Panc1 (cell line): ENCODE measurements at regions not wholly inside any gene's neighbourhood (a gene's known extent, or its start where the extent isn't known, plus 50 kb on each side); places are given as distances from the start of the nearest gene placed in this dataset.

Experiments used
- ATAC-seq: fragments of 200-7000 bp; cut with Tn5 transposase; 2 replicates; pipeline ENCODE4 v1.9.1; 2020; ENCODE audit warnings: mild to moderate bottlenecking, moderate library complexity
- BruUV-seq: library from RNA; stranded (reverse); fragments of 400-500 nt; replicated peaks from 2 replicates; lab custom pipeline; 2021; lab: Mats Ljungman, UMichigan
- CTCF ChIA-PET: fragments of 300-600 bp; sonication (Branson Sonifier 250); formaldehyde crosslinking; loops from one replicate; lab custom pipeline; 2022; ENCODE audit warnings: antibody characterized with exemption; lab: Charles Lee
- POLR2A ChIA-PET: fragments of 300-600 bp; sonication (Branson Sonifier 250); formaldehyde crosslinking; loops from one replicate; lab custom pipeline; 2022; ENCODE audit warnings: antibody characterized with exemption; lab: Charles Lee
- DNase-seq: peaks from one replicate; pipeline ENCODE4 v3.0.0-alpha.2; 2010; ENCODE audit warnings: low read depth, low spot score
- H3K27ac ChIP-seq: 2 replicates; pipeline ENCODE4 v1.5.1; 2011; ENCODE audit warnings: mild to moderate bottlenecking, low read length, inconsistent platforms
- H3K27me3 ChIP-seq: fragments of 200-500 bp; sonication (Bioruptor generic); 2 replicates; pipeline ENCODE4 v1.6.0; 2014; ENCODE audit warnings: low read length, inconsistent platforms; ENCODE audit not compliant: control insufficient read depth, insufficient read depth
- H3K36me3 ChIP-seq: fragments of 200-500 bp; sonication (Bioruptor generic); 2 replicates; pipeline ENCODE4 v1.5.1; 2014; ENCODE audit warnings: inconsistent platforms, mild to moderate bottlenecking, low read length, moderate library complexity; ENCODE audit not compliant: control insufficient read depth, insufficient read depth
- H3K4me1 ChIP-seq: 2 replicates; pipeline ENCODE4 v1.5.1; 2011; ENCODE audit warnings: inconsistent platforms, mild to moderate bottlenecking, low read length, moderate library complexity; ENCODE audit not compliant: control insufficient read depth, insufficient read depth
- H3K4me3 ChIP-seq, 2 experiments: 2 replicates each; pipeline ENCODE4 v1.5.1; 2011 to 2012; ENCODE audit warnings: low read depth in 2 of 2, low read length in 2 of 2, mild to moderate bottlenecking in 2 of 2, inconsistent platforms in 1 of 2, moderate library complexity in 1 of 2
- H3K9me3 ChIP-seq: fragments of 200-500 bp; sonication (Bioruptor generic); 2 replicates; pipeline ENCODE4 v1.5.1; 2014; ENCODE audit warnings: low read depth, mild to moderate bottlenecking, inconsistent platforms, low read length, moderate library complexity; ENCODE audit not compliant: control insufficient read depth, insufficient read depth
- CTCF ChIP-seq: fragments of 450-650 bp; IDR thresholded peaks from 2 replicates; pipeline ENCODE4 v1.5.1; 2017; ENCODE audit warnings: mild to moderate bottlenecking
- POLR2AphosphoS5 ChIP-seq: IDR thresholded peaks from 2 replicates; pipeline ENCODE4 v1.6.1; 2012; ENCODE audit warnings: mild to moderate bottlenecking, low read depth, low read length, moderate library complexity
- REST ChIP-seq, 2 experiments: IDR thresholded peaks; 2 replicates each; pipeline ENCODE4 v1.6.1; 2011 to 2012; ENCODE audit warnings: low read depth in 2 of 2, control low read depth in 1 of 2, low read length in 1 of 2, mild to moderate bottlenecking in 1 of 2, moderate library complexity in 1 of 2; ENCODE audit not compliant: insufficient read depth in 1 of 2
- SIN3A ChIP-seq: IDR thresholded peaks from 2 replicates; pipeline ENCODE4 v1.6.1; 2012; ENCODE audit warnings: low read depth, mild to moderate bottlenecking, low read length, moderate library complexity, borderline replicate concordance; ENCODE audit not compliant: insufficient read depth
- TCF7L2 ChIP-seq: IDR thresholded peaks from 2 replicates; pipeline ENCODE4 v1.6.1; 2011; ENCODE audit warnings: mild to moderate bottlenecking, low read depth, low read length, inconsistent platforms
- in situ Hi-C: cut with HindIII; loops from 2 replicates; pipeline ENCODE4 v1.10.0; 2016; ENCODE audit warnings: low sequenced_read_pairs, low pct_unique_long_range_greater_than_20kb
- intact Hi-C: fragments of 100-400 bp; cut with micrococcal nuclease; formaldehyde crosslinking; loops from one replicate; pipeline ENCODE4 v1.10.0; 2022; ENCODE audit not compliant: unreplicated experiment

GRCh38 chr2:41763141-41763540 is 284.7 kb upstream of the PKDCC start:
- Histone ChIP-seq H3K27ac (no peak overlapping the region), H3K27me3 (no peaks in the 10 kb centered on the region), H3K4me1 (no peaks in the 10 kb centered on the region), H3K9me3 (no peaks in the 10 kb centered on the region), H3K36me3 (no peaks in the 10 kb centered on the region), H3K4me3 (no peak overlapping the region)
- in situ Hi-C loops, result no loop called here
- ChIA-PET CTCF (no interaction called here), POLR2A (no interaction called here)
- TF ChIP-seq SIN3A, result no peak
- TF ChIP-seq CTCF, result no peak
- no peak for TF ChIP-seq REST (IDR thresholded peaks at IDR 0.05; ENCODE audit: insufficient read depth in 1 of 2, low read depth in 2 of 2, low read length in 1 of 2)
- TF ChIP-seq TCF7L2, result no peak
- TF ChIP-seq POLR2AphosphoS5, result no peak
- intact Hi-C loops, result no loop called here
- BruUV-seq, result no TSS peak
- DNase-seq (no peak), ATAC-seq (no peak)

GRCh38 chr2:41764131-41764530 is 283.7 kb upstream of the PKDCC start:
- CTCF ChIA-PET, result no interaction called here
- ATAC-seq (no peak), DNase-seq (no peak)
- H3K4me3 ChIP-seq, result no peak overlapping the region
- H3K27me3 ChIP-seq, result no peaks in the 10 kb centered on the region
- intact Hi-C loops, result no loop called here
- no peaks in the 10 kb centered on the region for H3K36me3 ChIP-seq
- TF ChIP-seq SIN3A (no peak), POLR2AphosphoS5 (no peak), REST (IDR thresholded peaks at IDR 0.05; ENCODE audit: insufficient read depth in 1 of 2, low read depth in 2 of 2, low read length in 1 of 2) (no peak), TCF7L2 (no peak), CTCF (no peak)
- H3K9me3 ChIP-seq, result no peaks in the 10 kb centered on the region
- POLR2A ChIA-PET, result no interaction called here
- no peak overlapping the region for H3K27ac ChIP-seq
- no peaks in the 10 kb centered on the region for H3K4me1 ChIP-seq
- no TSS peak for BruUV-seq
- in situ Hi-C loops, result no loop called here
